ENCODE measurements at regions not wholly inside any gene's neighbourhood (a gene's known extent, or its start where the extent isn't known, plus 50 kb on each side); places are given as distances from the start of the nearest gene placed in this dataset.

DNA sequence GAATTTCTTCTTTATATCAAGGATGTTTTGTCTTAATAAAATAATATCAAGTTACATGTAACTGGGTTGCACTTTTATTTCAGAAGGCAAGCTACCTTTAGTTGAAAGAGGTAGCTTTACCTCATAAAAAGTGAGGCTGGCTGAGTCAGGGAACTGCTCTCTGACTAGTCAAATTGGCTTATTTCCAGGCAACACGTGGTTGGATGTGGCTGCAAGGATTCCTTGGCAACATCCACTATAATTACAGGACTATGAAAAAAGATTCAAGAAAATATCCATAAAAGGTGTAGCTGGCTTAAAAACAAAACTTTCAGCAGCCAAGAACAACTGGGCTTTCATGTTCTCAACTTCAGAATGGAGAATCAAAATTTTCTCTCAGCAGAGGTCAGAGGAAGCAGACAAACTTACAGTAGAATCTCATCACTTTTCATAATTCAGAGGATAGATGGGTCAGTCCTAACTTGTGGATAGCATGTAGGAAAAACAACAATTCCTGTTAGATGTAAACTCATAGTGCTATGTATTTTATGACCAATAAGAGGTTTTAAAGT, 779.1 kb downstream of the MECOM start:
- no peak for DNase-seq

DNA sequence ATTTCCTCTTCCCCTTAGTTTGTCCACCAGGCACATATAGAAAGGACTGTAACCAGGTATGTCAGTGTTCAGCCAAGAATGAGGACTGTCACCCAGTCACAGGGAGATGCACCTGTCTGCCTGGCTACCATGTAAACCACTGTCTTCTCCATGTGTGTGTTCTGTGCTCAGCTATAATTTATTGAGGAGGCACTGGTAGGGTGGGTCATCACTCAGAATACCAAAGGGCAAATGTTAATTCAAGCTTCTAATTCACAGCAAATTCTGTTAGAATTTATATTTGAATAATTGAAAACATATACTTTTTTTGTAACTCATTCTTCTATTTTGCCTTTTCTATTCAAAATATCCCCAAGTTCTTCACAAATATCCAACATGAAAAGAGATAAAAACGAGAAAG, 780.4 kb downstream of the MECOM start:
- no peak for DNase-seq

DNA sequence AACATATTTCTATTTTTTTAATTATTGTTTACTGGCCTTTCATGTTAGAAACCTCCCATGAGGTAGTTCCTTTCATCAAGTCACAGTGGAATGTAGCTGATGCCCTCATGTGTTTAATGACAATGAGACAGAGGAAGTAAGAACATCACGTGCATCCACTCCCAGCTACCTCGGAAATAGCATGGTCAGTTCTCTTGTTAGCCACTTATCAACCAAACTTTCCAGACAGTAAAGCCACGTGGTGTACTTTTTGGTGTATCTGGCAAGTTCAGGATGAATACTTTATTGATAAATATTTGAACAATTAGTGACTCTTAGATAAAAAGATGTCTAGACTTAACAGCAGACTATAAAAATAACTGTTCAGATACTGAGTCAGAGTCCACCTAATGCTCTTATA, 781.7 kb downstream of the MECOM start:
- DNase-seq, result no peak

DNA sequence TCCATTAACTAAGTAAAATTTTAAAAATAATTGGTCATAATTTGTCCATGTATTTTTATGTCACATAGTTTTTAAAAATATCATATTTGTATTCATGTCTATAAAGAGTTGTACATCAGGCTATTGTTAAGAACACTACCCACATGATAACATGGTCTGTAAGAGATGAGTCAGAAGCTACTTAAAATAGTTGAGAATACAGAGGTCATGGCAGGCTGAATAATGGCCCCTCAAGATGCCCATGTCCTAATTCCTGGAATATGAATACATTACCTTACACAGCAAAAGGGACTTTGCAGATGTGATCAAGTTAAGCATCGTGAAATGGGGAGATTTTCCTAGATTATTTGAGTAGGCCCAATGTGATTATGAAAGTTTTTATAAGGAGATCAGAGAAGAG, 782.9 kb upstream of the GOLIM4 start:
- DNase-seq, result no peak

DNA sequence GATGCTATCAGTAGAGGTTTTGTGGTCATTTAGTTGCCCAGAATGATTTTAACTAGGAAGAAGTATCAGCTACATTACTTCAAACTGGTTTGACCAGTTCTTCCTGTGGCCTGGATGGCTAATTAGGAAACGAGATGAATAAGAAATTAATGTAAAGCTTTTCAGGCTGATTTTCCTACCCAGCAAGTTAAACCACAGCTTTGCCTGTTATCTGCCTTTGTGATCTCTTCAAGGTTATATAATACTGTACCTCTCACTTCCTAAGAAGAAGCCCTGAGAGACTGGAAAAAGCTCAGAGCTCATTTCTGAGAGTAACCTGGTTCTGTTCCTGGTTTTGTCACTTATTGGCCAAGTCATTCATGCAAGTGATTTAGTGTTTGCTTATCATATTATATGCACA, 782.2 kb upstream of the GOLIM4 start:
- no peak for DNase-seq

DNA sequence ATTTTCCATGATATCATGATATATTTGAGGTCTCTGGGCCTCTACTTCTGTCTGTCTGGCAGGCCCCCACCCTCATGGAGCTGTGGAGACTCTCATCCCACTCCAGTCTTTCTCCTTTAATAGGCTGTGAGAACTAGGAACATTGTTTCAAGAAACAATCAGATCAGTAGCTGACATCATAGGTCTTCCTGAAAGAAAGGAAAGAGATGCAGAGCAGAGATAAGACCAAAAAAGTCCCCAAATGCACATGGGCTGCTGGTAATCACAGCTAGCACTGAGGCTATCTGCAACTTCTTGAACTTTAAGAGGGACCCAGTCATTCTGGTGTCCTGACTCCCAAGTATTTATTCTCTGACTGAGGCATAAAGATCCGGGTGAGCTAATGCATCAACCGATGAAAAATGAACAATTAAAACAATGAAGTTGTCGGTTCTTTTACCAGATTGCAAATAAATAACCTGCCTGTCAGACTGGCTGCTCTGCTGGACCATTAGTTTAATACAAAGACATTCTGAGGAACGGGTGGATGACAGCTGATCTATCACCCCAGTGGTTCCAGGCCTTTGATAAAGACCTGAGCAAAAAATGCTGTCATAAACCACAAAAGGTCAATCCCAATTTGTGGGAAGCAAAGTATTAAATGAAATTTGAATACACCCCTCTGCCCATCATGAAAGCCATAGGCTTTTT, 780.8 kb upstream of the GOLIM4 start:
- no peak for DNase-seq

DNA sequence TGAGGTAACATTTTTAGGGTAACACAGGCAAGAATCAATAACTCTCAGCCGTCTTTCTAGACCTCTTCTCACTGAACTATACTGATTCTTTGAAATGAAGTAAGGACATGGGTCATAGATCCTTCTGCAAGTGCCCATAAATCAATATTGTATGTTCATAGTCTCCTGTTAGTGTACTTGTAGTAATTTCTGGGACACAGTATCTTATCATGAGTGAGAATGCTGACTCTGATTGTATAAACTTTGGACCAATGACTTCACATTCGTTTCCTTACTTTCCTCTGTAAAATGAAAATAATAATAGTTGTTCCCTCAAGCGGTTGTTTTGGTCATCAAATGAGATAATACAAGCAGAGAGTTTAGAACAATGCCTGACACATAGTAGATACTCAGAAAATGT, 777.1 kb upstream of the GOLIM4 start:
- no peak for DNase-seq

DNA sequence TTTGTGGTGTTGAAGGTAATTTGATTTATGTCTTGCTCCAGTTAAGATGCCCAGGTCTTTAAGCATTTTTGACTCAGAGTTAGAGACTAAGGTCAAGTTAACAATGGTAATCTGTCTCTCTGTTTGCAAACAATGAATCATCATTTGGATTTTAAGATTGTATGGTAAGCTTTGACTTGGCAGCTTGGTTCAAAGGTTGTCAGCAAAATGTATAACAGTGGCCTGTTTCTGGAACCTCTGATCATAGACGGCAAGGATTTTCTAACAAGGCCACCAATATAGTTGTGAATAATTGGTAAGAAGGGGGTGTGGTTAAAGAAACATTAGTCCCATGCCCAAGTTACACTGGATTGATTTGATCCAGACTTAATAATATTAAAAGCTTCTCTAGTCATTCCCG, 775.2 kb upstream of the GOLIM4 start:
- DNase-seq, result no peak

DNA sequence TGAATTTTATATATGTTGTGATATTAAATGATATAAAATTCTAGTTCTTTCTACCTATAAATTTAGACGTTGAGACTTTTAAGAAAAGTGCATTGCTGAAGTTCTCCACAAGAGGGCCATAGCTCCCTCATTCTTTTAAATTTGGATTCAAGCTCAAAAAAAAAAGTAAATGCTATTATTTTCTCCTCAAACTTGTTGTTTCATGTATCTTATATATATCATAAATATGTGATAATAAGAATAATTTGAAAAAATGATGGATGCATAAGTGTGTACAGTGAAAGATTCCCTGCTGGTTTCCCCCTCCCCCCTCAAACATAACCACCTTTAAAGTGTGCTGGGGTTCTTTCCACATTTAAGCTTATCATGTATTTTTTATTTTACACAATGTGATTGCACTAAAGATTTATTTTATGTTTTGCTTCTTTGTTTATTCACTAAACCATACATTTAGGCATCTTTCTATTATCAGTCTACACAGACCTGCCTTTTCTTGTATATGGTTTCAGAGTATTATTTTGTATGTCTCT, 769.4 kb upstream of the GOLIM4 start:
- no peak for DNase-seq

DNA sequence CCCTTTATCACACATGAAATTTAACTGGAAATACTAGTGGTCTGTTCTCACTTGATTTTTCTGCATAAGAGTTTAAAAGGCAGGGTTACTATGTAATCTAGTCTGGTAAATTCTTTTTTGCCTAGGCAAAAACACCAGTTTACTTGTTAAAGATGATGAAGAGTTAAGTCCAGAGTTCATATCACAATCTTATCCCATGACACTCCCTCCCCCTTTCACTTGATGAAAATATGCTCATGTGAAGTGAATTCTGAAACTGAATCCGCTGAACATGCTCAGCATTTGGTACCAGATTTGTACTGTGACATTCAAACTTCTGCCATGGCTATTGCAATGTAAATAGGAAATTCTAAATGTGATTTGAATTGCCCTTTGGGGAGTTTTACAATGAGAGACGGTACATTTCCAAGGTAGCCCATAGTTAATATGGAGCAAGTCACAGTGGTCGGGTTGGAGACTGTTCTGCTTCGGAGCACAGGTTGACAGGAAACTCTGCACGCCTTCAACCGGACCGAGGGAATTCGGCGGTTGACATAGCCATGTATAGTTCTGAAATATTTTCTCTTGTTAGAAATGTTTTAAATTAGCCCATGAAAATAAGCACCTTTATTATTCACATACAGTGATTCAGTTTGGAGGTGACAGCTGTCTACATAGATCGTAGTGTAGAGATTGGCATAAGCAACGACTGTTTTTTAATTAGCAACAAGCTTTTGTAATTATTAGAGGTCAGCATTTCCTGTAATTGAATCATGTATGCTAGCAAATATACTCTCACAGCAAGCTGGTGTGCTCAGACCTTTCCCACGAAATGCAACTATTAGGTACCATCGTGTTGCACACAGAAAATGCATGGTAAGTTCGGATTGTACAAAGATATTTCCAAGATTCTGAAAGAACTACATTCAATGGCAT, 768.6 kb upstream of the GOLIM4 start:
- no peak for DNase-seq

DNA sequence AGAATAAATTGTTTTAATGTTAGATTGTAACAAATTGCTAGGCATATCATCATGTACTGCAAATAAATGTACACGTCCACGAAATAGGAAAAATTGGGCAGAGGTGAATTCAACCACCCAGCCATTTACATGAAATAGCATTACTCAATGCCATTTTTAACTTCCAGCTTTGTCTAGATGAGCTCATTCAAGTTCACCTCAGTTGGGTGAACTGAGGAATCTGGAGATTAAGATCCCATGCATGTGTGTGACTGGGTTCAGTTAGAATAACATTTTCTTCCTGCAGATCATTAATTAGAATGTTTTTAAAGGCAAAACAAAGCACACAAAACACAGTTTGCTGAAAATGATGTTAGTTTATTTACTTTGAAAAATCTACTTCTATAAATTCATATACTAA, 767.8 kb upstream of the GOLIM4 start:
- no peak for DNase-seq

DNA sequence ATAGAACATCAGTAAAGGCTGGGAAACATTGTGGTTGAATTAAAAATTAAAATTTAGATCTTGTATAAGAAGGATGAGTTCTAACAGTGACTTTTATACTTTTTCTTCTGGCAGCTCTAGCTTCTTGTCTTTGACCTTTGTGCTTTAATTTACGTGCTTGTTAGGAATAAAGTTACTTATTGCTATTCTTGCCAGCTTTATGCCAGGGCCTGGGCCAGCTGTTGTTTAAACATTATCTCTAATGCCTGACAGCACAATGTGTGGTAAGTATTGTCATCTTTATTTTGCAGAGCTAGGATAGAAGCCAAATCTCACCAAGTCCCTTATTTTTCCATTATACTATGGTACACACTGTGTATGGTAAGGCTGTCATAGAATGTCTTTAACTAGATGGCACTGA, 766.7 kb upstream of the GOLIM4 start:
- DNase-seq, result no peak

DNA sequence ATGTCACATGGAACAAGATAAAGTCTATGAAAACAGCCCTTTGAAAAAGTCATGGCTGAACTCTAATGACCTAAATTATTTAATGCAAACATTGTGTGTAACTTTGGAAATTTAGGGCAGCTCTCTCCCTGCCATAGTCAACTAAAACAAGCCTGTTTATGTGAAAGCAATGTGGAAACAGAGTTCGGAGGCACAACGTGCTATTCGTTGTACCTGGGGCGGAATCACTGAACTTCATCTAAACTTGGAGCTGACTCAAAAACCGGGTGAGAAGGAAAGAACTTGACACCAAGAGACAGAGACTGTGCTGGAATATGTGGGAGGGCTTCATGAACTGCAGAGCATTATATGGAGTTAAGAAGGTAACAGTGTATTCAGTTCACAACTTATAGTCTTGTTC, 764.9 kb upstream of the GOLIM4 start:
- DNase-seq, result no peak

DNA sequence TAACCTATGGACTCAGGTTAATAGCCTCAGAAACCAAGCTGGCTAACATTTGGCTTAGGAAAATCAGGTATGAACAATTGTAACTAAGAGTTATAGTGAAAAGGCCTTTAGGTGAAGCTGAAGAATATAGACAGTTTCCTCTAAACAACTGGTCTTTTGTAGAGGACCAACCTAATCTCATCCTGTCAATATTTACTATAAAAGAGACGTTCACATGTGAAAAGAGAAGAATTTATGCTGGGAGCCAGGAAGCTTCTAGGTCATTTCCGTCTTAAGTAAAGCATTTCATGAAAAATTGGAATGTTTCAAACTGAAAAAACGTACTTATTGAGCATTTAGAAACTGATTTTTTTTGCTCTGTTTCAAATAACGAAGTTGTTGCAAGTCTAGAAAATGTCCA, 764.3 kb upstream of the GOLIM4 start:
- DNase-seq, result no peak

DNA sequence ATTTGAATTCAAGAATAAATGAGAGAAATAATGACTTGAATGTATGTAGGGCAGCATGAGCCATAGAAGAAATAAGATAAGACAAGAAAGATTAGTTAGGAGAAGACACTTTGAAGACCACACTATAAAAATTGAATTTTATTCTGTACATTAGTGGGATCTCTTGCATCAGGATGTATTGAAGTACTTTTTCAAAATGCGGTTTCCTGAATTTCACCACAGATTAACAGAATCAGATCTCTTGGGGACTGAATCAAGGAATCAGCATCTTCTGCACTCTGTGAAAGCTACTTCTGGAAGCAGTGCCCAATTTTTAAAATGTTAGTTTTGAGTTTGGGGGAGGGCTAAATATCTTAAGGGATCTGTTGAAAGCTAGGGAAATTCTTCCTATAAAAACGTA, 763.9 kb upstream of the GOLIM4 start:
- no peak for DNase-seq

DNA sequence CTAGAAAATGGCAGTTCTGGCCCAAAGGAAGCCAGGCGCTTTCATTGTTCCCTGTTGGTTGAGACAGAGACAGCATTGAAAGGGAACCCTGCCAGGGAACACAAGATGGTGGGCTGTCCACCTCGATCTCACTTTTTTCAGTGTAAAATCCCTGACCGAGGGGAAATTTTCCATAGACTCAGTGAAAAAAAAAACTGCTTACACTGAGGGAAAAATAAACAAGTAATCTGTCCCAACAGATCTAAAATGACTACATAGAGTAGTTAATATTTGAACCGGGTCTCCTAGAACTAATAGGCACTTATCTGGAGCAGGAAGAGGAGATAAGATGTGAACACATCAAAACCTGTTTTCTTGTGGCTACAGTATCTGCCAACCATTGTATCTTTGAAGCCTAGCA, 763.4 kb upstream of the GOLIM4 start:
- no peak for DNase-seq

DNA sequence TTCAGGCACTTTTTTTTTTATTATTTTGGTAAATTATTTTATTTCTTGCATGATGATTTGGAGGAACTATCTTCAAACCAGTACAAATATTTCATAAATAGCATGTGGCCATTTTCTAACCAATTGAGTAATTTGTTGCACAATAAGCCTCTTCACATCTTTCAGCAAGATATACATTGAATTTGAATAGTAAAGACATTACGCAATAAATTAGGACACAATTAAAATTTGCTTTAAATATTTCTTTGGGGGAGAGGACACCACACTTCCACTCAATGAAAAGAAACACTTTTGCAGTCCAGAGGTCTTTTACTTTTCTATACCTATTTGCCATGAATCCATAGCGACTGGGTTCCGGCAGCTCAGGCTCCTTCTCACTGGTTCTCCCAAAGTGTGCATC, 762.6 kb upstream of the GOLIM4 start:
- DNase-seq, result no peak

DNA sequence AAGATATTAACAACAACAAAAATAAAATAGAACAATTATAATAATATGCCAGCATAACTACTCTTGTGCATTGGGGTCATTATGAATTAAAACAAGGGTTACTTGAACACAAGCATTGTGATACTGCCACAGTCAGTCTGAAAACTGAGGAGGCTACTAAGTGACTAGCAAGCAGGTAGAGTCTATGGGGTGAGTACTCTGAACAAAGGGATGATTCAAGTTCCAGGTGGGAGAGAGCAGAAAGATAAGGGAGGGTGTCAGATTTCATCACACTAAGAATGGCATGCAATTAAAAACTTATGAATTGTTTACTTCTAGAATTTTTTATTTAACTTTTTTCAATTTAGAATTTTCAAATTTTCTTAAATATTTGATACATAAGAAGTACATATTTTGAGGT, 754.4 kb upstream of the GOLIM4 start:
- DNase-seq, result no peak

DNA sequence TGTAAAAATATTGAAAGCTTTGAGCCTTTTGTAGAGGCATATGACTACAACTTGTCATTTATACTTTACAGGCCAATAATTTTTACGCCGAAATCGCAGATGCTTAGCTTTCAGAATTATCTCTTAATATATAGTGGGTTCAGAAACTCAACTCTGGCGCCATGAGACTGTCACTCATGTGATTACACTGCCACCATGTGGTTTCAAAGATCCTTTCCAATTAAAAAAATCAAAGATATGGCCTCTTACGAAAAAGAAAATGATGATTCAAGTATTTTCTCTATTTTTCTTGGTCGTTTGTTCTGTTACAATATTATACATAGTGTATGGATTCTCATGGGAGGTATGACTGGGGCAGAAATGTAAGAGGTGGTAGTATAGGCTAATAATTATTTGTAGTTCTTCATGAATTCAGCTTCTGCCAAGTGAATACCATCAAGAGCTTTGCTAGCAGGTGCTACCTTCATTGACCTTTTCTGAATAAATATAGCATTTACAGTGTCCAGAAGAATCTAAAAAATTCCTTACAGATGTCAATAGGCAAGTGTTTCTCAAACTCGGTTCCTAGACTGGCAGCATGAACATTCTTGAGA, 751.7 kb upstream of the GOLIM4 start:
- no peak for DNase-seq

DNA sequence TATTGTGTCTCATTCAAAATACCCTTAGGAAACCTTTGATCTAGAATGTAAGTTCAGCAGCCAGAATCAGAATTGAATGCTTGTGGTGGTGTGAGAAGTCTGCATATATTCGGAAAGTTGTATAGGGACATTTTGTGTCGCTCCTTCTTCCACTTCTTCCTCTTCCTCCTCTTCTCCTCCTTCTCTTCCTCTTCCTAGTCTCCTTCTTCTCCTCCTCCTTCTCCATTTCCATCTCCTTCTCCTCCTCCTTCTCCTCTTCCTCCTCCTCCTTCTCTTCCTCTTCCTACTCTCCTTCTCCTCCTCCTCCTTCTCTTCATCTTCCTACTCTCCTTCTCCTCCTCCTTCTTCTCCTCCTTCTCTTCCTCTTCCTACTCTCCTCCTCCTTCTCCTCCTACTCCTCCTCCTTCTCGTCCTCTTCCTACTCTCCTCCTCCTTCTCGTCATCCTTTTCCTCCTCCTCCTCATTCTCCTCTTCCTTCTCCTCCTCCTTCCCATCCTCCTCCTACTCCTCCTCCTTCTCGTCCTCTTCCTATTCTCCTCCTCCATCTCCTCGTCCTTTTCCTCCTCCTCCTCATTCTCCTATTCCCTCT, 749.3 kb upstream of the GOLIM4 start:
- no peak for DNase-seq

DNA sequence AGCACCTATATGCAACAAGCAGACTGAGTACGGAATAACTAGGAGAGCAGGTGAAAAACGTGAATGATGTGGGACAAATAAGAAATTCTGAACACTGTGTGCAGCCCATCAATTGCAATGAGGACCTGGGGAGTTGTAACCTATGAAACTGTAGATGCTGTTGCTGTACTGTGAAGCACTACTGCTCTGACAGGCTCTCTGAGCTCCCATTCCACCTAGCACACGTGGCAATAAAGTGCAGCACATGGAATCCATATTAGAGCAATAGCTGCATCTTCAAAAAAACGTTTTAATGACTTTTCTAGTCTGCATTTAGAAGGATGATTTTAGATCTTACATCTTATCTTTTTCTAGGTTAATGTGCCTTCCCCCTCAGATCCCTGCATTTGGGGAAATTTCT, 748.7 kb upstream of the GOLIM4 start:
- DNase-seq, result no peak

DNA sequence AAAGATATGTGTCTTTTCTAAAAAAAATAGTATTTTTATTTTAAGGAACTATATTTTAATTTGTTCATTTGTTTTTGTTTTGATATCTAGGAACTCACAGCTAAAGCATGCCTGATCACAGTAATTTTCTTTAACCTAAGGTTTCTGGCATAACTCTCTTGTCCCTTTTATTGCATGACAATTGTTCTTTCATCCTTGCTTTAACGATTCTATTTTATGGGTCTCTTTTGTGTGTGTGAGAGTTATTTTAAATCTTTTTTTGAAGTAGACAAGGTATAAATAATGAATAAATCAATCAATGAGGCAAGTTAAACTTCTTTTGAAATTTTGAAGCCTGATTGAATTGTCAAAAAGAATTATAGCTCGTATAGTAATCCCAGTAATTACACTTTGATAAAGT, 747.8 kb upstream of the GOLIM4 start:
- DNase-seq, result no peak

DNA sequence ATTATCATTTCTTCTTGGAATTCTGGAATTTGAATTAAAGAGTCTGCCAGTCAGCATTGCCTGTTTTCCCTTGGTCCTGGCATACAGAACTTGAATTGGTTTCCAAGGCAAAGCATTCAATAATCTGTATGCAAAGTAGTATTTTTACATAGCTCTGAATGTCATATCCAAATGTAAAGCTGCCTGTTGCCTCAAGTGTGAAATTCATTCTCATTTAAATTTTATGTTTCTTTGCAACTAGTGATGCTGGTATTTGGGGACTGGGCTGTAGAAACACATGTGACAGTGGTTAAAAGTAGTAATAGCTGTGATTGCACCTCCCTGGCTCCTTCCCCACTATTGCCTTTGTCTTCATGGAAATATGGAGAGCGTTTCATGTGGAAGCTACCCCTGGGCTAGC, 743.9 kb upstream of the GOLIM4 start:
- no peak for DNase-seq

Data from stimulated activated CD4-positive, alpha-beta T cell treated with anti-CD3 and anti-CD28 coated beads, Interleukin-4, amount 100 ng/mL, for 1 hour (primary cell).